ENCODE measurements at regions not wholly inside any gene's neighbourhood (a gene's known extent, or its start where the extent isn't known, plus 50 kb on each side); places are given as distances from the start of the nearest gene placed in this dataset.

DNA sequence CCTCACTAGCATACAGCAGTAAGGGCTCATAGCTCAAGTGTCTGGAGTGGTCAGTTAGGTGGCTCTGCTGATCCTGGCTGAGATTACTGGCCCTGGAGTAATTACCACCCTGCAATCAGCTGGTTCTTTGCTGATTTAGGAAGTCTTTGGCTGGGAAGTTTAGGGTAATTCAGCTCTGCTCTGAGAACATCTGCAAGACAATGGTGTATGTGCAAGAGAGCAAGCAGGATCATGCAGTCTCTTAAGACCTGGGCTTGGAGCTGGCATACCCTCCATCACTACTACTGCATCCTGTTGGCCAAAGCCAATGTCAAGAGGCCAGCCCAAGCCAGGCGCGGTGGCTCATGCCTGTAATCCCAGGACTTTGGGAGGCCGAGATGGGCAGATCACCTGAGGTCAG, 159.0 kb downstream of the NDUFA12 start:
- Histone ChIP-seq H4K20me1 (ENCODE audit: insufficient read depth) (no peaks in the 10 kb centered on the region), H3K79me2 (ENCODE audit: low read depth) (no peaks in the 10 kb centered on the region), H3K4me1 (replicated peaks; ENCODE audit: insufficient read depth) (no peaks in the 10 kb centered on the region), H3K4me2 (no peak overlapping the region), H2AFZ (no peak overlapping the region), H3K9me2 (ENCODE audit: insufficient read depth) (no peaks in the 10 kb centered on the region), H3K27ac (no peak overlapping the region), H3K9me3 (ENCODE audit: insufficient read depth, low read depth) (no peaks in the 10 kb centered on the region), H3K36me3 (ENCODE audit: low read depth) (no peaks in the 10 kb centered on the region), H3K27me3 (ENCODE audit: insufficient read depth, low read depth) (no peaks in the 10 kb centered on the region), H3F3A (ENCODE audit: insufficient read depth, low read depth) (no peaks in the 10 kb centered on the region), H3K4me3 (no peak overlapping the region)
- TF ChIP-seq, protein P1, sequence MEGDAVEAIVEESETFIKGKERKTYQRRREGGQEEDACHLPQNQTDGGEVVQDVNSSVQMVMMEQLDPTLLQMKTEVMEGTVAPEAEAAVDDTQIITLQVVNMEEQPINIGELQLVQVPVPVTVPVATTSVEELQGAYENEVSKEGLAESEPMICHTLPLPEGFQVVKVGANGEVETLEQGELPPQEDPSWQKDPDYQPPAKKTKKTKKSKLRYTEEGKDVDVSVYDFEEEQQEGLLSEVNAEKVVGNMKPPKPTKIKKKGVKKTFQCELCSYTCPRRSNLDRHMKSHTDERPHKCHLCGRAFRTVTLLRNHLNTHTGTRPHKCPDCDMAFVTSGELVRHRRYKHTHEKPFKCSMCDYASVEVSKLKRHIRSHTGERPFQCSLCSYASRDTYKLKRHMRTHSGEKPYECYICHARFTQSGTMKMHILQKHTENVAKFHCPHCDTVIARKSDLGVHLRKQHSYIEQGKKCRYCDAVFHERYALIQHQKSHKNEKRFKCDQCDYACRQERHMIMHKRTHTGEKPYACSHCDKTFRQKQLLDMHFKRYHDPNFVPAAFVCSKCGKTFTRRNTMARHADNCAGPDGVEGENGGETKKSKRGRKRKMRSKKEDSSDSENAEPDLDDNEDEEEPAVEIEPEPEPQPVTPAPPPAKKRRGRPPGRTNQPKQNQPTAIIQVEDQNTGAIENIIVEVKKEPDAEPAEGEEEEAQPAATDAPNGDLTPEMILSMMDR (conservative IDR thresholded peaks at IDR 0.05), result no peak
- no peak for TF ChIP-seq EZH2 (IDR thresholded peaks at IDR 0.05; ENCODE audit: low read depth)
- intact Hi-C loops (cut with micrococcal nuclease; ENCODE audit: unreplicated experiment), result no loop called here
- BruUV-seq (replicated peaks), result no TSS peak
- DNase-seq, result no peak
- ChIA-PET POLR2A (ENCODE audit: unreplicated experiment) (no interaction called here), CTCF (no interaction called here)

DNA sequence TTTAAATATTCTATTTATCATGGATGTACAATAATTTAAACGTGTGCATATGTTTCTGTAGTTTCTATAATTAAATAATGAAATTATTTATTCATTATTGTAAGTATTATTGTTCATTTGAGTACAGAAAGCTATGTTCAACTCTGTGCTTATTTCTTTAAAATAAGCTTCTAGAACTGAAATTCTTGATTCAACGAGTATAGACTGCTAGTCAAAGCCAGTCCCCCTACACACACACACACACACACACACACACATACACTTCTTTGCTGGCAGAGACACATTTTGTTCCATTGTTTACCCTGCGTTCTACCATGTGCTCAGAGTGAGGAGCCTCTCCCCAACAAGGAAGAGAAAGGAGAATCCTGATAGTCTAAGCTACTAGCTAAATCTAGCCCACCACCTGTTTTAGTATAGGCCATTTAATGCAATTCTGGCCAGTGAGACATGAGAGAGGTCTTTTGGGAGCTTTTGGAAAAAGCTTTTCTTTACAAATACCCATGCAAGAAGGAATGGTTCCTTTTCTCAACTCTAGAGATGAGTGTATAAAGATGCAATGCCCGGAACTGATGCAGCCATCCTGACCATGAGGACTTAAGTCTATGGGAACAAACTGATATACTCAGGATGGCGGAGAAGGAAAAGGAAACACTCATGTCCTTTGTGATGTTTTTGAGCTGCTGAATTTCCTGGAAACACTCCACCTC, 161.4 kb downstream of the NDUFA12 start:
- BruUV-seq (replicated peaks), result no TSS peak
- no peak overlapping the region for H3K4me3 ChIP-seq
- H3K9me2 ChIP-seq (ENCODE audit: insufficient read depth), result no peaks in the 10 kb centered on the region

DNA sequence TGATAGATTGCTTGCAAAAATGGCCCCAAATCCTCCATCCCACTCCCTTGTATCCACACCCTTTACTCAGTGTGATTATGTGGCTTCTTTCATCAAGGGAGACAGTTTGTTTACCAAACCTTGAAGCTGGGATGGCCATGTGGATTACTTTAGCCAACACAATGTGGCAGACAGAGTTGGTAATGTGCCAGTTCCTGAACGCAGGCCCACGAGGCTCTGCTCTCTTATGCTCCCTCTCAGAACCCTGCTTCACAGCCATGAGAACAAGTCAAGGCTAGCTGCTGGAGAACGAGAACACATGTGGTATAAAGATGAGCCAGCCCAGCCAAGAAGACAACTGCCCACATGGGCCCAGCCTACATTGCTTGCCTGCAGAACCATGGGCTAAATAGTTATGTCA, 162.3 kb downstream of the NDUFA12 start:
- no peak overlapping the region for H3K4me3 ChIP-seq
- CTCF ChIA-PET, result no interaction called here
- intact Hi-C loops (cut with micrococcal nuclease; ENCODE audit: unreplicated experiment), result no loop called here
- H3K9me2 ChIP-seq (ENCODE audit: insufficient read depth), result no peaks in the 10 kb centered on the region
- TF ChIP-seq EZH2 (IDR thresholded peaks at IDR 0.05; ENCODE audit: low read depth), result no peak
- TF ChIP-seq, protein P1 (conservative IDR thresholded peaks at IDR 0.05), result no peak
- BruUV-seq (replicated peaks), result no TSS peak
- no peaks in the 10 kb centered on the region for H3K4me1 ChIP-seq (replicated peaks; ENCODE audit: insufficient read depth)
- no peak for DNase-seq
- no peak overlapping the region for H3K4me2 ChIP-seq
- H3K9me3 ChIP-seq (ENCODE audit: insufficient read depth, low read depth), result no peaks in the 10 kb centered on the region
- no peaks in the 10 kb centered on the region for H3K36me3 ChIP-seq (ENCODE audit: low read depth)
- H2AFZ ChIP-seq, result no peak overlapping the region
- no peaks in the 10 kb centered on the region for H3F3A ChIP-seq (ENCODE audit: insufficient read depth, low read depth)
- H3K27me3 ChIP-seq (ENCODE audit: insufficient read depth, low read depth), result no peaks in the 10 kb centered on the region
- H3K27ac ChIP-seq, result no peak overlapping the region
- no peaks in the 10 kb centered on the region for H3K79me2 ChIP-seq (ENCODE audit: low read depth)
- POLR2A ChIA-PET (ENCODE audit: unreplicated experiment), result no interaction called here
- no peaks in the 10 kb centered on the region for H4K20me1 ChIP-seq (ENCODE audit: insufficient read depth)

More for the DNA sequence above, 161.4 kb downstream of the NDUFA12 start:
- H3K27ac ChIP-seq, result no peak overlapping the region
- H3F3A ChIP-seq (ENCODE audit: insufficient read depth, low read depth), result no peaks in the 10 kb centered on the region
- no peaks in the 10 kb centered on the region for H3K9me3 ChIP-seq (ENCODE audit: insufficient read depth, low read depth)
- TF ChIP-seq, protein P1 (conservative IDR thresholded peaks at IDR 0.05), result no peak
- TF ChIP-seq EZH2 (IDR thresholded peaks at IDR 0.05; ENCODE audit: low read depth), result no peak
- H3K27me3 ChIP-seq (ENCODE audit: insufficient read depth, low read depth), result no peaks in the 10 kb centered on the region
- ChIA-PET POLR2A (ENCODE audit: unreplicated experiment) (no interaction called here), CTCF (no interaction called here)
- no peaks in the 10 kb centered on the region for H3K36me3 ChIP-seq (ENCODE audit: low read depth)
- no peaks in the 10 kb centered on the region for H3K4me1 ChIP-seq (replicated peaks; ENCODE audit: insufficient read depth)
- H4K20me1 ChIP-seq (ENCODE audit: insufficient read depth), result no peaks in the 10 kb centered on the region
- intact Hi-C loops (cut with micrococcal nuclease; ENCODE audit: unreplicated experiment), result no loop called here
- no peak overlapping the region for H3K4me2 ChIP-seq
- no peak for DNase-seq
- no peaks in the 10 kb centered on the region for H3K79me2 ChIP-seq (ENCODE audit: low read depth)
- H2AFZ ChIP-seq, result no peak overlapping the region
